GM12892 (cell line): ENCODE measurements at regions not wholly inside any gene's neighbourhood (a gene's known extent, or its start where the extent isn't known, plus 50 kb on each side); places are given as distances from the start of the nearest gene placed in this dataset.
A peak's percentile ranks its signal among the peaks of the same experiment; 100 is the strongest.
"Not testable (repeated sequence)": the region's sequence is repeated elsewhere in the genome, so short reads cannot be mapped to it uniquely, and the experiment has no call there.

Experiments used
- DNase-seq: peaks from one replicate; pipeline ENCODE4 v3.0.0; 2011; ENCODE audit not compliant: insufficient read length
- FAIRE-seq: peaks from 2 replicates; lab custom pipeline; 2011; peaks lifted over from hg19 to GRCh38; lab: Jason Lieb, UNC
- POLR2A ChIP-seq: IDR thresholded peaks from 2 replicates; pipeline ENCODE4 v1.6.1; 2011; ENCODE audit warnings: low read depth, low read length, control low read depth
- POLR2AphosphoS5 ChIP-seq: IDR thresholded peaks from 2 replicates; pipeline ENCODE4 v1.6.1; 2011; ENCODE audit warnings: low read depth, low read length, control low read depth
- TAF1 ChIP-seq: IDR thresholded peaks from 2 replicates; pipeline ENCODE4 v1.6.1; 2011; ENCODE audit warnings: low read depth, mild to moderate bottlenecking, control low read depth, low read length, borderline replicate concordance

DNA sequence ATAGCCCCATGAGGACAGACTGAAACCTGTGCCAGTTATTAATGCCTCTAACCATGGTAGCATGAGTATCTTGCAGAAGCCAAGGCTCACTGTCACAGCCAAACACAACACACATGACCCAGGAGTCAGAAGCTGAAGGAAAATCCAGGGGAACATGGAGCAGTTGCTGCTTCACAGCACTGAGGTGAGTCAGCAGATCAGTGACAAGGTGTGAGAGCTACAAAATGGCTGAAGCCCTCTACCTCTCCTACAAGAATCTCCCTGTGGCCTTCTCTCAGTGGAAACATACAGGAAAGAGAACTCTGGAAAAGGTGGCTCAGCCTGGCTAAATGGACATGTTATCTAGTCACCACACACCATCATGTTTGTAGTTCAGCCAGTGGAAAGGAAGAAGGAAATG, 93.5 kb downstream of the NAB1 start:
- FAIRE-seq (no peak), DNase-seq (no peak)
- no peak for TF ChIP-seq TAF1
- no peak for TF ChIP-seq POLR2A
- TF ChIP-seq POLR2AphosphoS5: no peak

DNA sequence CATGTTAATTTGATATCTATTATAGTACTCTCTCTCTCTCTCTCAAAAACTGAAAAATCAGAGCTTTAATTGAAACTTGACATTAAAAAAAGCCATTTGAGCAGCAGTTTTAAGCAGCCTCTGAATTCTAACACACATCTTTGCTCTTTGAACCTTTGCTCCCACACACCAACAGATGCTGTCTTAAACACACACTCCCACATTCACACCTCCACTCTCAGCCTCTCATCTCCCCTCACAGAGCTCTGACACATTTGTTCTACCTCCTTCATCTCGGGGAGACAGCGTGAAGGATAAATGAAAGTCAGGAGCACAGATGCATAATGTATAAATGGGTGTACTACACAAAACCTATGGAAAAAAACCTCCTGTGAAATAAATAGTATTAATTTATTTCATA, 95.2 kb downstream of the NAB1 start:
- no peak for TF ChIP-seq POLR2A
- no peak for TF ChIP-seq POLR2AphosphoS5
- TF ChIP-seq TAF1: no peak
- no peak for DNase-seq
- no peak for FAIRE-seq

DNA sequence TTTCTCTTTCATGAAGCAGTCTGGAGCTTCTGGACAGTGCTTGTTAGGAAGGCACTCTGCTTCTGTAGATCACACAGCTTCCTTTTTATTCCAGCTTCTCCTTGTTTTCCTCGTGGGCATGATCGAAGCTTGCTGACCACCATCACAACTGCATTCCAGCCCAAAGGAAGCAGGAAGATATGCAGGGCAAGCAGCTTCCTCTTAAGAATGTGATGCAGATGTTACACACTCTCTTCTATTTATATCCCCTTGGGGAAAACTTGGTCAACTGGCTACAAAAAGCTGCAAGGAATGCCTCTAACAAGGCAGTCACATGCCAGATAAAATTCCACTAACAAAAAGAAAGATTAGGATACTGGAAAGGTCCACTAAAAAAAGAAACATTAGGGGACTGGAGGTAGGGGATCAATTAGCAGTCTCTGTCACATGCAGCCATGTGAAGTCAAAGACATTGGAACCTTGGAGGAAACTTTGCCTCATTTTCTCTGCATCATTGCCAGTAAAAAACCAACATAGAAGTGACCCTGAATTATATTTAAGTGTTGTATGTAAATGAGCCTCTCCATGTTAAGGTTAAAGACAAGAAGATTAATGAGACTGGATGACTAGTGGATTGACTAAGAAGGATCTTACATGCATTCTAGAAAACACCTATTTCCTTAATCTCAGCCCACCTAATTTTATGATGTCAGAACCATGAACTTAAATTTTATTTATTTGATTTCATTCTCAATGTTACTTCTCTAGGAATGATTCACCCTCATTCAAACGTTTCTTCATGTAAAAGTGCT, 98.3 kb downstream of the NAB1 start:
- no peak for DNase-seq
- FAIRE-seq: no peak
- TF ChIP-seq POLR2A: no peak
- TF ChIP-seq POLR2AphosphoS5: no peak

DNA sequence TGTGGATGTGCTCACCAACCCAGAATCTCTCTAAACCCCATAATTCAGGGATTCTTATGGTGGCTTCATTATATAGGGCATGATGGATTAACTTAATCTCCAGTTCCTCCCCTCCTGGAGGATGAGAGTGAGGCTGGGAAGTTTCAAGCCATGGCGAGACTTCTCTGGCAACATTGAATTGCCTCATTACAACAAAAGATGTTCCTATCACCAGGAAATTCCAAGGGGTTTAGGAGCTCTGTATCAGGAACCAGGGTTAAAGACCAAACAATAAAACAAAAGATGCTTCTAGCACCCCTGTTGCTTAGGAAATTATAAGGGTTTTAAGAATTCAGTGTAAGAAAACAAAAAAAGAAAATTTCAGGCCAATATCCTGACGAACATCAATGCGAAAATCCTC, 100.1 kb downstream of the NAB1 start:
- FAIRE-seq (no peak), DNase-seq (no peak)
- TF ChIP-seq POLR2AphosphoS5: no peak
- TF ChIP-seq TAF1: no peak
- no peak for TF ChIP-seq POLR2A

DNA sequence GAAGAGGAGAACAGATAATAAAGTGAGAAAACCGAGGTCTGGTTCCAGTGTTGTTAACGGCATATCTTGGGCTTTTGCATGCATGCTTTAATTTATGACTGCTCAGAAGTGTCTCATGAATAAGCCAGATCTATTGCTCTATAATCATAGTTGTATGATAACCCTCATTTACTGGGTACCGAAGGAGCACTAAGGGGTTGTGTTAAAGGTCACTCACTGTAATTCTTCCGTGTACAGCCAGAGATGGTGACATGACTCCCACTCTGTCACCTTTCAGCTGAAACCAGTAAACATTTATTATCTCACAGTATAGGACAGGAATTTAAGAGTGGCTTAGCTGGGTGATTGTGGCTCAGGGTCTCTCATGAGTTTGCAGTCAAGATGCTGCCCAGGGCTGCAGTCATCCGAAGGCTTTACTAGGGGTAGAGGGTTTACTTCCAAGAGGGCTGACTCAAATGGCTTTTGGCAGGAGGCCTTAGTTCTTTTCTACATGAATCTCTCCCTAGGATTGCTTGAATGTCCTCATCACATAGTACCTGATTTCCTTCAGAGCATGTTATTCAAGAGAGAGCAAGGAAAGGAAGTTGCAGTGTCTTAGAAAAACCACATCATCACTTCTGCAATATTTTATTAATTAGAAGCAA, 107.0 kb downstream of the NAB1 start:
- FAIRE-seq: no peak

DNA sequence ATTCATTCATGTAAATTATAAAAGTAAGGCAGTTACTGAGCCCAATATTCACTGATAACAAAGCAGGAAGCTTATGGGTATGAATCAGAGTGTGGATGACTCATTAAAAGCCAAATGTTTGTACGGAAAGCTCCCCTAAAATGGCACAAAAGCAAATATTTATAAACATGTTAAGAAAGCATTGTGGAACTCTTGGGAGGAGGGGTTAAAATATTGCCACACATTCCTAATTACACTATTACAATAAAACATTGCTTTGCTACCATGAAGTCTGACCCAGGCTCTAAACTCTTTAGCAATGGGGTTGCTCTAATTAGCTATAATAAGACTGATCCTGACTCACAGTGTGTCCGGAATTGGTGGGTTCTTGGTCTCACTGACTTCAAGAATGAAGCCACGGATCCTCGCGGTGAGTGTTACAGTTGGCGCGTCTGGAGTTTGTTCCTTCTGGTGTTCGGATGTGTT, 110.9 kb downstream of the NAB1 start:
- TF ChIP-seq POLR2AphosphoS5: no peak
- TF ChIP-seq TAF1: no peak
- TF ChIP-seq POLR2A: no peak
- DNase-seq: no peak
- FAIRE-seq: no peak

More for the DNA sequence above, 107.0 kb downstream of the NAB1 start:
- no peak for DNase-seq
- no peak for TF ChIP-seq POLR2AphosphoS5
- no peak for TF ChIP-seq POLR2A
- TF ChIP-seq TAF1: no peak

DNA sequence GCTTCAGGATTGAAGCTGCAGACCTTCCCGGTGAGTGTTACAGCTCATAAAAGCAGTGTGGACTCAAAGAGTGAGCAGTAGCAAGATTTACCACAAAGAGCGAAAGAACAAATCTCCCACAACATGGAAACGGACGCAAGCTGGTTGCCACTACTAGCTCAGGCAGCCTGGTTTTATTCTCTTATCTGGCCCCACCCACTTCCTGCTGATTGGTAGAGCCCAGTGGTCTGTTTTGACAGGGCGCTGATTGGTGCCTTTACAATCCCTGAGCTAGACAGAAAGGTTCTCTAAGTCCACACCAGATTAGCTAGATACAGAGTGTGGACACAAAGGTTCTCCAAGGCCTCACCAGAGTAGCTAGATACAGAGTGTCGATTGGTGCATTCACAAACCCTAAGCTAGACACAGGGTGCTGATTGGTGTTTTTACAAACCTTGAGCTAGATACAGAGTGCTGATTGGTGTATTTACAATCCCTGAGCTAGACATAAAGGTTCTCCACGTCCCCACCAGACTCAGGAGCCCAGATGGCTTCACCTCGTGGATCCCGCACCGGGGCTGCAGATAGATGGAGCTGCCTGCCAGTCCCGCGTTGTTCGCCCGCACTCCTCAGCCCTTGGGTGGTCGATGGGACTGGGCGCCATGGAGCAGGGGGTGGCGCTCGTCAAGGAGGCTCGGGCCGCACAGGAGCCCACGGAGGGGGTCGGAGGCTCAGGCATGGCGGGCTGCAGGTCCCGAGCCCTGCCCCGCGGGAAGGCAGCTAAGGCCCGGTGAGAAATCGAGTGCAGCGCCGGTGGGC, 111.7 kb downstream of the NAB1 start:
- not testable (repeated sequence) for FAIRE-seq, DNase-seq

DNA sequence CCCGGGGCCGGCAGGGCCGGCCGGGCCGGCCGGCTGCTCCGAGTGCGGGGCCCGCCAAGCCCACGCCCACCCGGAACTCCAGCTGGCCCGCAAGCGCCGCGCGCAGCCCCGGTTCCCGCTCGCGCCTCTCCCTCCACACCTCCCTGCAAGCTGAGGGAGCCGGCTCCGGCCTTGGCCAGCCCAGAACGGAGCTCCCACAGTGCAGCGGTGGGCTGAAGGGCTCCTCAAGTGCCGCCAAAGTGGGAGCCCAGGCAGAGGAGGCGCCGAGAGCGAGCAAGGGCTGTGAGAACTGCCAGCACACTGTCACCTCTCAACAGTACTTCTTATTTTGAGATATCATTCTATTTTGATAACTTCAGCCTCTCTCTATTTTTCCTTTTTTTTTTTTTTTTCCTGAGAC, 112.3 kb downstream of the NAB1 start:
- FAIRE-seq, DNase-seq: not testable (repeated sequence)

DNA sequence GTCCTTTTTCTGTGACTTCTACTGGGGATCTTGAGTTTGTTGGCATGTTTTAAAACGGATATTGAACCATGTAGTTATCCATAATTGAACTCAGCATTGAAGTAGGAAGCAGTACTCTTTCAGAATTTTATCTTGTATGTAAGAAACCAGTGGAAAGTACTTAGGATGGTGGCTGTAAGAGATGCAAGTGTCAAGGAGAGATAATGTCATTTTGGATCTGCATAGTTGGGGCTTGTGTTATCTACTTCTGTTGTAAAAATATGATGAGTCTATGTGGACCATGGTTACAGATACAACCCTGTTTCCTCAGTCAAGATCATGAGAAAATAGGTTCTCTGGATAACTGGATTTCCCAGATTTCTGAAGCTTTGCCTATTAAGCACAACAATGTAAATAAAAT, 113.7 kb downstream of the NAB1 start:
- no peak for DNase-seq

DNA sequence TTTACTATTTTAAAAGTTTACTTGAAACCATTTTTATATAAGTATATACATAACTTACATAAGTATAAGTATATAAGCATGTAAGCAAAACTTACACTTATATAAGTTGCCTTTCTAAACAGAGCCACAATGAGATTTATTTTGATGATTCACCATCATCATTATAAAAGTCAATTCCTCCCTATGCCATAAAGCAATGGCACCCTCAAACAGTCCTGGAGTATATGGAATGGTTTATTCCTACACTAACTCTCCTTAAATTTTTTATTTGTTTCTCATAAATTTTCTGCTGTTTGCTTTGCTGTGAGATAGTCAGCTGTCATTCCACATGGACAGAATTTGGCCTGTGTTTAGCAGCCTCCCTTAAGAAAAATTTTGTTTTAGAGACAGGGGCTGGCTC, 114.2 kb downstream of the NAB1 start:
- FAIRE-seq (no peak), DNase-seq (no peak)
- no peak for TF ChIP-seq TAF1
- no peak for TF ChIP-seq POLR2A
- TF ChIP-seq POLR2AphosphoS5: no peak

More for the DNA sequence above, 113.7 kb downstream of the NAB1 start:
- no peak for FAIRE-seq
- TF ChIP-seq POLR2AphosphoS5 (no peak), TAF1 (no peak), POLR2A (no peak)

DNA sequence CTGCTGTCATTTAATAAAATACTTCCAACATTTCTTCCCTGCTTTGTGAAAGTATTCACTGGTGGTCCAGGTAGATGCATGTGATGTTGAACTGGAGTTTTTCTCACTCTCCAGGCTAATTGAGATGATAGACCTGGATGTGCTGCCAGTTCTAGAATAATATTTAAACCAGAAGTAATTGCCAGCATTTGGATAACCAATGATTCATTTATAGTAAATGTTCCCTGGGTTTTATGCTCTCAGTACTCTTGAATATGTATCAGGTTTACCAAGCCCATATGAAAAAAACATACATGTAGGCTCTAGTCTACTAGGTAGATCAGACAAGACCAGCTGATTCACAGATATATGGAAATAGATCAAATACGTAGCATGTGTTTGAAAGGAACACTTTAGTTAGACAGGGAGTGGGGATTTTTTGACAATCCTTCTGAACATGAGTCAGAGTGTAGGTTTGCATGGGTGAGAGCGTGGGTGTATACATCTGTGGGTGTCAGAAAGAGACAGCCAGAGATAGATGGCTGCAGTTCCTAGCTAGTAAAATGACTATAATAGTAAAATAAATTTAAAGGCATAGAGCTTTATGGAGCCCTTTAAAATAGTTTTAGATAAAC, 115.1 kb downstream of the NAB1 start:
- DNase-seq (no peak), FAIRE-seq (peak; percentile 67)
- no peak for TF ChIP-seq POLR2A
- no peak for TF ChIP-seq TAF1
- no peak for TF ChIP-seq POLR2AphosphoS5
